GM18517 (cell line): ENCODE measurements at regions not wholly inside any gene's neighbourhood (a gene's known extent, or its start where the extent isn't known, plus 50 kb on each side); places are given as distances from the start of the nearest gene placed in this dataset.
A peak's percentile ranks its signal among the peaks of the same experiment; 100 is the strongest.

ENCODE experiments used
- ATAC-seq: cut with Tn5 transposase; IDR thresholded peaks from one replicate; pipeline ENCODE4 v1.9.1; 2021; ENCODE audit warnings: mild to moderate bottlenecking, moderate library complexity; ENCODE audit not compliant: unreplicated experiment

DNA sequence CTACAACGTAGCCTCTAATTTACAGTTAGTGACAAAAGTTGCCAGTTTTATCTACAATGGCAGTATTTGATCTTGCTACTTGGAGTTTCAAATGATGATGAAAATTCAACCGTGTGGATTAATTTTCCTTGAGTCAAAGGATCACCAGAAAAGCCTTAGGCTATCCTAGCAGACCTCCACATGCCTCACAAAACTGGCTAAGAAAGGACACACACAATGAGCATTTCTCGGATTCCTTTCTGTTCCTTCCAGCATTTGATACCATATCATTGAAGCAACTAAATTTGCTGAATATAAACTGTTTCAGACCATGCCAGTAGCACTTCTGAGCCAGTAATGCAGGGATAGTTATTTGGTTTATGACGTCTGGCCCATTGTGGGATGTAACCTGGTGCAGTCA is 587.4 kb upstream of the MDFIC2 start:
- ATAC-seq, result no peak

GRCh38 chr3:70890020-70890394 is 577.6 kb upstream of the MDFIC2 start:
- no peak for ATAC-seq

DNA sequence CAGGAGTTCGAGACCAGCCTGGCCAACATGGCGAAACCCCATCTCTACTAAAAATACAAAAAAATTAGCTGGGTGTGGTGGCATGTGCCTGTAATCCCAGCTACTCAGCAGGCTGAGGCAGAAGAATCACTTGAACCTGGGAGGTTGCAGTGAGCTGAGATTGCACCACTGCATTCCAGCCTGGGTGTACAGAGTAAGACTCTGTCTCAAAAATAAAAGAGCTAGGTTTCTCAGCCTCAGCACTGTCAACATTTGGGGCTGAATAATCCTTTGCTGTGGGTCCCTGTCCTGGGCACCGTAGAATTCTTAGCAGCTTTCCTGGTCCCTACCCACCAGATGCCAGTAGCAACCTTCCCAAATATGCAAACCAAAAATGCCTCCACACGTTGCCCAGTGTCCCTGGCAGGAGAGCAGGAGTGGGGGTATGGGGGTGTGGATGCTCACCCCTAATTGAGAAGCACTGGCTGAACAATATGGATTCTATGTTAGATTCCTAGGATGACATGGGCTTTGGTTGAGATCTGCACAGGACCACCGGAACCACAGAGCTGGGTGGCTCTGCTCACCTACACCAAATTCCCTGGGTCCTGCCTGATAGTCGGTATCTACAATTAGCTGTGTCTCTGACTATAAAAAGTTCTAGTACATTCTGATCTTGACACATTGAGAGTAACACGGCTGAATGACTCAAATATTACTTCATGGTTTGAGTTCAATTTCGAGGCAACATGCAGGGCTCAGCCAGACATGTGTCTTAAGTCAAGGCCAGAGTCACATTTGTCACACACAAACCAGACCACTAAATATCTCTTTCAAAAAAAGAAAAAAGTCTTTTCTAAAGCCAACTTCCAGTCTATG is 577.0 kb upstream of the MDFIC2 start:
- ATAC-seq, result no peak

GRCh38 chr3:70885636-70886035 is 573.2 kb upstream of the MDFIC2 start:
- no peak for ATAC-seq

- no peak for ATAC-seq
These were observed 569.7 kb upstream of the MDFIC2 start for GRCh38 chr3:70882104-70882503.

DNA sequence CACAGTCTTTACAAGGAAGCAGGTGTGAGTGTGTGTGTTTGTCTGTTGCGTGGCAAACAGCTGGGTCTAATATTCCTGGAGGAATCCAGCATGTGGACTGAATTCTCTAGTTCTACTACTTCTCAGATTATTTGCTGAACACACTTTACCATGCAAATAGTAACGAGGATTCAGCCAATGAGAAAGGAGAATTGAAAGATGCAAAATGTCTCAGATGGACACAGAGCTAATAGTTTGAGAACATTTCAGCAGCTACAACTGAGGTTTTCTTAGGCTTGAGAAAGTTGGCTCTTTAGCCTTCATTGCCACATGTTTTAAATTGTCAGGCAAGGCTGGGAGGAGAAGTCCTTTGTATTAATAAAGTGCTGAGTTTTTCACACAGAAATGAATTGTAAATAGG is 568.0 kb upstream of the MDFIC2 start:
- no peak for ATAC-seq

DNA sequence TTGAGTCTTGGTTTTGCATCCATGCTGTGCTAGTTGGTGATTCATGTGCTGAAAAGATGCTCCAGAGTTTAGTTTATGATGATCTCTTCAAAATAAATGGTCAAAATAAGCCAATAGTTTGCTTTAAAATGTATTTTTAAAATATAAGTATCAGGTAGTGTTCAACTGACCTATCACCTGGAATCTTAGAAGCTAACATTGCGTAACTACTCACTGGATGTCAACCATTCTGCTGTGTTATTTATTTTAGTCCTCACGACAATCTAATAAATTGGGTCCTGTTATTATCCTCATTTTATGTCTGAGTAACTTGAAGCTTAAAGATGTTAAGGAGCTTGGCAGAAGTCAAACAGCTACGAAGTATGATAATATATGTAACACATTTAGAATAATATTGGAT is 563.7 kb upstream of the MDFIC2 start:
- no peak for ATAC-seq

DNA sequence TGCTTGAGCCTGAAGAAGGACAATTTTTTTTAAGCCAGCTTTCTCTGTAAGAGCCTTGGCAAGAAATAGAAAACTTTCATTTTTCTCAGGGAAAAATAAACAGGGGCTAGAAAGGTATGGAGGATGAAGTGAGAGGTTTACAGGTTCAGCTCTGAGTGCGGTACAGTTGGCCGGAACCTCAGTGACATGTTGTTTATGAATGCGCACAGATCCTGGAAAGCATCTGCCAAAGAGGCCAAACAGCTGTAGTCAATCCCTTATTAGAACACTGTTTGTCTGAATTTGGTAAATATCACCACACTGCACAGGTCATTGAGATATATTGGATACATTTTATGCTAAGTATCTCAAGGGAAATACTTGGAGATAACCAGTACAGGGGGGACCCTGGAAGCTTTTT is 561.8 kb upstream of the MDFIC2 start:
- ATAC-seq, result no peak

- no peak for ATAC-seq
These were observed 561.2 kb upstream of the MDFIC2 start for GRCh38 chr3:70873686-70874085.

GRCh38 chr3:70871909-70872656 is 559.6 kb upstream of the MDFIC2 start:
- ATAC-seq, result no peak

- no peak for ATAC-seq
These were observed 558.1 kb upstream of the MDFIC2 start for GRCh38 chr3:70870576-70870975.

- no peak for ATAC-seq
These were observed 556.1 kb upstream of the MDFIC2 start for GRCh38 chr3:70868561-70868960.

GRCh38 chr3:70863049-70863448 is 550.6 kb upstream of the MDFIC2 start:
- ATAC-seq, result no peak

GRCh38 chr3:70861855-70862254 is 549.4 kb upstream of the MDFIC2 start:
- ATAC-seq, result no peak

- no peak for ATAC-seq
These were observed 548.8 kb upstream of the MDFIC2 start for GRCh38 chr3:70861234-70861633.

DNA sequence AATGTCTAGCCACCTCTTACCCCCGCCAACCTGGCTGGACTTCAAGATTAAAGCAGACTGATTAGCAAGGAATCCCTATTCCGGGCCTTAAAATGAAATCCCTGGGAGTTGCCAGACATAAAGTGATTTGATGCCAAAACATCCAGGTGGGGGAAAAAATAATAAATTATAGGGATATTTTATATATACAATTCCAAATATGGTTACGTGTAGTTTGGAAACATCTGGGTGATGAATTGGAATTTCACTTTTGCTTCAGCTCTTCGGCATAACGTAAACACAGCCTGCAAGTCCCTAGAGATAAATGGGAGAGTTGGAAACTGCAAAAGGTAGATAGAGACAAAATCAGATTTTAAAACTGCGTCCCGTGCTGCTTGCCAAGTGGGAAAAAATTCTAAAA is 545.5 kb upstream of the MDFIC2 start:
- ATAC-seq, result no peak

GRCh38 chr3:70856414-70857162 is 544.1 kb upstream of the MDFIC2 start:
- ATAC-seq, result peak; percentile 48

DNA sequence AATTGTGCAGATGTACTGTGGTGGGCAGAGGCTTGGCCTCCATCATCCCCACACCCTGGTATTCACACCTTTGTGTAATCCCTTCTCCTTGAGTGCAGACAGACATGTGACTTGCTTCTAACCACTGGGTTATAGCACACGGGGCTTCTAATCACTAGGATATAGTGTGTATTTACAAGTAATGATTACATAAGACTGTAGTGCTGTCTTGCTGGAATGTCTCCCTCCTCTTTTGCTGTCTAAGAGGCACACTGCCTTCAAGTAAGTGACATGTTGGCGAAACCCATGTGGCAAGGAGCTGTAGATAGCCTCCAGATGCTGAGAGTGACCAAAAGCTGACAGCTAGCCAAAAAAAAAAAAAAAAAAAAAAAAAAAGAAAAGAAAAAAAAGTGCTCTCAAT is 542.7 kb upstream of the MDFIC2 start:
- no peak for ATAC-seq

GRCh38 chr3:70854108-70854507 is 541.7 kb upstream of the MDFIC2 start:
- no peak for ATAC-seq

DNA sequence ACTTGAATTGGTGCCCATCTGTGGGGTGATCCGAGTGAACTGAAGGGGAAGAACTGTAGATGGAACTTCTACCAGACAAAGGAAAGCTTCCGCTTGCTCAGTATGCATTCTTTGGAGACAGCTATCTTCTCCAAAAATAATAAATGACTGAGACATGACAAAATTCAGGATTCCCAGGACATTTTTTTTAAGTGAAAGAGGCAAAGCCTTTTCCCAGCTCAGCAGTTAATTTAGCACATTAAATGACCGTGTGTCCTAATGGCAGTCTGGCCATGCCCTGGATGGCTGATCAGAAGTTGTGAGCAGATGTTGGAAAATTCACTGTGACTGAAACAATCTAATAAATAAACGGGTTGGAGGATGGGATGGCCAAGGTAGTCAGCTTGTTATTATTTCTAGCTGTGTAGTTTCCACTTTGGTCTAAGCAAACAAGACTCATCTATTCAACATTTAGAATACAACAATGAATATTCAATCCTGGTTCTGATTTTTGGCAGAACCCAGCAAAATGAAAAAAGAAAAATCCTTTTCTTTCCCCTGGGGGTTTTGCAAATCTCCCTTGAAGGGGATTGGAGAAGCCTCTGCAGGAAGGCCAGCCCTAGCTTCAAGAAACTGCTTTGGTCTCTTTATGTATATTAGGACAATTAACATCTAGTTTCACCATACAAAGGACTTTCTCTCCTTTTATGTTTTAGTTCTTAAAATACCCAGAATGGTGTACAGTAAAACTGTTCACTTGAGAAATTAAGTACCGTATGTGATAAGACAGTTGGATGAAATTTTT is 540.9 kb upstream of the MDFIC2 start:
- no peak for ATAC-seq
